PC-3 (cell line): ENCODE measurements at regions not wholly inside any gene's neighbourhood (a gene's known extent, or its start where the extent isn't known, plus 50 kb on each side); places are given as distances from the start of the nearest gene placed in this dataset.

Source experiments
- ATAC-seq: fragments of 200-7000 bp; cut with Tn5 transposase; 2 replicates; pipeline ENCODE4 v1.9.1; 2020; ENCODE audit warnings: mild to moderate bottlenecking, moderate library complexity
- BruUV-seq: library from RNA; stranded (reverse); fragments of 400-500 nt; replicated peaks from 2 replicates; lab custom pipeline; 2021; lab: Mats Ljungman, UMichigan
- CTCF ChIA-PET: fragments of 300-600 bp; sonication (Branson Sonifier 250); formaldehyde crosslinking; loops from one replicate; lab custom pipeline; 2022; ENCODE audit warnings: antibody characterized with exemption; lab: Charles Lee
- POLR2A ChIA-PET: fragments of 300-600 bp; sonication (Branson Sonifier 250); formaldehyde crosslinking; loops from one replicate; lab custom pipeline; 2022; ENCODE audit warnings: antibody characterized with exemption; ENCODE audit not compliant: unreplicated experiment; lab: Charles Lee
- DNase-seq: peaks from one replicate; pipeline ENCODE4 v3.0.0-alpha.2; 2015
- H2AFZ ChIP-seq: fragments of 300-600 bp; sonication (generic); 2 replicates; pipeline ENCODE4 v1.6.0; 2016; ENCODE audit warnings: antibody characterized with exemption, low read length
- H3F3A ChIP-seq: fragments of 300-600 bp; sonication (generic); one replicate; pipeline ENCODE4 v1.6.0; 2017; ENCODE audit warnings: antibody characterized with exemption, low read length, control low read depth, mild to moderate bottlenecking; ENCODE audit not compliant: unreplicated experiment
- H3K27ac ChIP-seq: fragments of 300-600 bp; sonication (generic); 2 replicates; pipeline ENCODE4 v1.5.1; 2016; ENCODE audit warnings: mild to moderate bottlenecking, low read length
- H3K27me3 ChIP-seq: fragments of 300-600 bp; sonication (generic); 2 replicates; pipeline ENCODE4 v1.6.1; 2016; ENCODE audit warnings: low read length, mixed read lengths
- H3K36me3 ChIP-seq: fragments of 300-600 bp; sonication (generic); 2 replicates; pipeline ENCODE4 v1.6.1; 2016; ENCODE audit warnings: low read depth, mixed run types, low read length, mixed read lengths
- H3K4me1 ChIP-seq: fragments of 300-600 bp; sonication (generic); 2 replicates; pipeline ENCODE4 v1.5.1; 2016; ENCODE audit warnings: low read length; ENCODE audit not compliant: insufficient read depth
- H3K4me2 ChIP-seq: fragments of 300-600 bp; sonication (generic); 2 replicates; pipeline ENCODE4 v1.6.0; 2016; ENCODE audit warnings: low read length
- H3K4me3 ChIP-seq: fragments of 300-600 bp; sonication (generic); 2 replicates; pipeline ENCODE4 v1.5.1; 2016; ENCODE audit warnings: mild to moderate bottlenecking, low read length, mixed read lengths
- H3K79me2 ChIP-seq: fragments of 300-600 bp; sonication (generic); 2 replicates; pipeline ENCODE4 v1.6.1; 2017; ENCODE audit warnings: low read length, mixed read lengths
- H3K9ac ChIP-seq: fragments of 300-600 bp; sonication (generic); 2 replicates; pipeline ENCODE4 v1.6.0; 2016; ENCODE audit warnings: mild to moderate bottlenecking, low read length
- H3K9me2 ChIP-seq: fragments of 300-600 bp; sonication (generic); replicated peaks from 2 replicates; pipeline ENCODE4 v1.6.1; 2016; ENCODE audit warnings: mixed run types, low read length, mixed read lengths
- H3K9me3 ChIP-seq: fragments of 300-600 bp; sonication (generic); 2 replicates; pipeline ENCODE4 v1.6.1; 2016; ENCODE audit warnings: low read length, mixed read lengths
- H4K20me1 ChIP-seq: fragments of 300-600 bp; sonication (generic); 2 replicates; pipeline ENCODE4 v1.6.1; 2016; ENCODE audit warnings: low read length, mixed read lengths
- EZH2 ChIP-seq: fragments of 300-600 bp; sonication (generic); IDR thresholded peaks from one replicate; pipeline ENCODE4 v1.6.1; 2017; ENCODE audit warnings: antibody characterized with exemption, mild to moderate bottlenecking, low read length; ENCODE audit not compliant: unreplicated experiment
- EZH2phosphoT487 ChIP-seq: fragments of 300-600 bp; sonication (generic); IDR thresholded peaks from 2 replicates; pipeline ENCODE4 v1.6.1; 2018; ENCODE audit warnings: mild to moderate bottlenecking, antibody characterized with exemption, low read length, borderline replicate concordance
- intact Hi-C: fragments of 100-400 bp; cut with micrococcal nuclease; formaldehyde crosslinking; loops from 2 replicates; pipeline ENCODE4 v1.9.0; 2023
- TF ChIP-seq, protein P1 (sequence below): fragments of 300-600 bp; sonication (generic); conservative IDR thresholded peaks from 2 replicates; pipeline ENCODE4 v1.5.1; 2017; ENCODE audit warnings: antibody characterized with exemption, low read depth, mild to moderate bottlenecking, low read length

DNA sequence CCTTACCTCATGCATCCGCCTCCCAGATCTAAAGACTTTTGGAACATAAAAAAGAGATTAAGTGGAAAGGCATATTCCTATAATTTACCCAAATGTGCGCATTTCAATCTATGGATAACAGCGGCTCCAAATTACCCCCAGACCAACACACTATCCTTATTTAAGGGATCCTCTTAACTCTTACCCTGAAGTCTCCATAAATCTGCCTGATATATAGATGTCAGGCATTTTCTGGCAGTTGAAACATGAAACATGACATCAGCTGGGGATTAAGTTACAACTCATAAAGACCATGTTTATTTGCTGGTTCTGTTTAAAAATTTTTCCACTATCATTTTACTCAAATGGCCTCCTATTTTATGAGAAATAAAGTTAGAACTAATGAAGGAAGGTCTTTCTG is 478.5 kb upstream of the SALL1 start:
- Histone ChIP-seq H3F3A (no peaks in the 10 kb centered on the region), H3K9me3 (no peaks in the 10 kb centered on the region), H3K4me1 (no peaks in the 10 kb centered on the region), H3K27me3 (no peaks in the 10 kb centered on the region), H3K4me2 (no peak overlapping the region), H3K4me3 (no peak overlapping the region), H3K27ac (no peak overlapping the region), H3K36me3 (no peaks in the 10 kb centered on the region), H4K20me1 (no peaks in the 10 kb centered on the region), H3K9me2 (no peaks in the 10 kb centered on the region), H2AFZ (no peak overlapping the region), H3K9ac (no peak overlapping the region), H3K79me2 (no peaks in the 10 kb centered on the region)
- intact Hi-C loops = no loop called here
- no TSS peak for BruUV-seq
- ATAC-seq = no peak
- no peak for DNase-seq
- CTCF ChIA-PET = no interaction called here
- POLR2A ChIA-PET = no interaction called here
- TF ChIP-seq EZH2 (no peak), EZH2phosphoT487 (no peak)
- TF ChIP-seq, protein P1, sequence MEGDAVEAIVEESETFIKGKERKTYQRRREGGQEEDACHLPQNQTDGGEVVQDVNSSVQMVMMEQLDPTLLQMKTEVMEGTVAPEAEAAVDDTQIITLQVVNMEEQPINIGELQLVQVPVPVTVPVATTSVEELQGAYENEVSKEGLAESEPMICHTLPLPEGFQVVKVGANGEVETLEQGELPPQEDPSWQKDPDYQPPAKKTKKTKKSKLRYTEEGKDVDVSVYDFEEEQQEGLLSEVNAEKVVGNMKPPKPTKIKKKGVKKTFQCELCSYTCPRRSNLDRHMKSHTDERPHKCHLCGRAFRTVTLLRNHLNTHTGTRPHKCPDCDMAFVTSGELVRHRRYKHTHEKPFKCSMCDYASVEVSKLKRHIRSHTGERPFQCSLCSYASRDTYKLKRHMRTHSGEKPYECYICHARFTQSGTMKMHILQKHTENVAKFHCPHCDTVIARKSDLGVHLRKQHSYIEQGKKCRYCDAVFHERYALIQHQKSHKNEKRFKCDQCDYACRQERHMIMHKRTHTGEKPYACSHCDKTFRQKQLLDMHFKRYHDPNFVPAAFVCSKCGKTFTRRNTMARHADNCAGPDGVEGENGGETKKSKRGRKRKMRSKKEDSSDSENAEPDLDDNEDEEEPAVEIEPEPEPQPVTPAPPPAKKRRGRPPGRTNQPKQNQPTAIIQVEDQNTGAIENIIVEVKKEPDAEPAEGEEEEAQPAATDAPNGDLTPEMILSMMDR = no peak

DNA sequence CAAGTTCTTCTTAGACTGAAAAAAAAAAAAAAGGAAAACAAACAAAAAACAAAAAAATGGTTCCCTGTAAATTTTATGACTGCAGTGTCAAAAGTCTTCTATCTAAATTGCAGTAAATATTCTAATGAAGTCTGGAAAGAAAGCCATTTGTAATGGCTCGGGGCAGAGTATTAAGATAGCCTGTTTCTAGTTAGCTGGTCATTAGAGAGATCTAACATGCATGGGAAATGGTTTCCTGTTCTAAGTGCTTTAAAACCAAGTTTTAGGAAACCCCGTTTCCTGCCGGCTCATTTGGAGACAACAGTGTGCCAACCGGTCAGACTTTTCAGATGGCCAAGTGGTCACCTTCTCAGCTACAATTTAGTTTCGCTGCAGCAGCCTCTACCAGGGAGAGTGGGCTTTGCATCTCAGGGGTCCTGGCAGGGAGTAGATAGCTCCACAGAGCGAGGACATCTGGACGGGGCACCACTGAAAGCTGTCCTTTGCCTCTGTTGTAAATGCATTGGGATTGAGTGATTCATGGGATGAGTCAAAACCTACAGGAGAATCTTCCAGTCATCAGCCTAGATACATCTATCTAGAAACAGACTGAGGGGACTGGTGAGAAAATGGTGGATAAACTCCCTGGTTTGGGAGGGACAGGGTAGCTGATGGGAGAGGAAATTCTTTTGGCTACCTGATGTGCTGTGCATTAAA is 473.2 kb upstream of the SALL1 start:
- Histone ChIP-seq H3K9ac (no peak overlapping the region), H2AFZ (no peak overlapping the region), H3K9me2 (no peaks in the 10 kb centered on the region), H3K27me3 (no peaks in the 10 kb centered on the region), H3F3A (no peaks in the 10 kb centered on the region), H3K9me3 (no peaks in the 10 kb centered on the region), H4K20me1 (no peaks in the 10 kb centered on the region), H3K27ac (no peak overlapping the region), H3K79me2 (no peaks in the 10 kb centered on the region), H3K4me3 (no peak overlapping the region), H3K4me2 (no peak overlapping the region), H3K36me3 (no peaks in the 10 kb centered on the region), H3K4me1 (no peaks in the 10 kb centered on the region)
- POLR2A ChIA-PET = no interaction called here
- DNase-seq (no peak), ATAC-seq (no peak)
- CTCF ChIA-PET = no interaction called here
- no peak for TF ChIP-seq EZH2
- no peak for TF ChIP-seq EZH2phosphoT487
- TF ChIP-seq, protein P1 = no peak
- intact Hi-C loops = no loop called here
- no TSS peak for BruUV-seq

DNA sequence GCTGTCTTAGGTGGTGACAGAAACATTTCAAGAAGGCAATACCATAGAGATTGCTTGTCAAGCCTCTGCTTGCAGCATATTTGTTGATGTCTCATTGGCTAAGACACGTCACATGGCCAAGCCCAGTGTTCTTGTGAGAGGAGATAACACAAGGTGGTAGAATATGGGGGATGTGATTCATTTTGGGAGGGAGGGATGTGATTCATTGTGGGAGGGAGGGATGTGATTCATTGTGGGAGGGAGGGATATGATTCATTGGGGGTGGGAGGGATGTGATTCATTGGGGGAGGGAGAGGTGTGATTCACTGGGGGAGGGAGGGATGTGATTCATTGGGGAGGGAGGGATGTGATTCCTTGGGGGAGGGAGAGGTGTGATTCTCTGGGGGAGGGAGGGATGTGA is 470.5 kb upstream of the SALL1 start:
- Histone ChIP-seq H3K4me3 (no peak overlapping the region), H3F3A (no peaks in the 10 kb centered on the region), H3K4me1 (no peaks in the 10 kb centered on the region), H4K20me1 (no peaks in the 10 kb centered on the region), H3K9me3 (no peaks in the 10 kb centered on the region), H3K27me3 (no peaks in the 10 kb centered on the region), H3K36me3 (no peaks in the 10 kb centered on the region), H3K27ac (no peak overlapping the region), H3K9me2 (no peaks in the 10 kb centered on the region), H3K79me2 (no peaks in the 10 kb centered on the region), H2AFZ (no peak overlapping the region), H3K4me2 (no peak overlapping the region), H3K9ac (no peak overlapping the region)
- ChIA-PET CTCF (no interaction called here), POLR2A (no interaction called here)
- intact Hi-C loops = no loop called here
- DNase-seq (no peak), ATAC-seq (no peak)
- TF ChIP-seq EZH2 (no peak), EZH2phosphoT487 (no peak)
- TF ChIP-seq, protein P1 = no peak
- BruUV-seq = no TSS peak
